ENCODE measurements at regions not wholly inside any gene's neighbourhood (a gene's known extent, or its start where the extent isn't known, plus 50 kb on each side); places are given as distances from the start of the nearest gene placed in this dataset.

- no peak for TF ChIP-seq CTCF (IDR thresholded peaks at IDR 0.05)
- TF ChIP-seq POLR2A (IDR thresholded peaks at IDR 0.05) = no peak
Measured at GRCh38 chr9:31486630-31487029, 897.8 kb upstream of the ACO1 start.
